ENCODE measurements at regions not wholly inside any gene's neighbourhood (a gene's known extent, or its start where the extent isn't known, plus 50 kb on each side); places are given as distances from the start of the nearest gene placed in this dataset.

GRCh38 chr12:47414511-47414910 lies 291.3 kb downstream of the RPAP3 start:
- no peak for TF ChIP-seq CTCF (IDR thresholded peaks at IDR 0.05)
- no peak for TF ChIP-seq POLR2A (IDR thresholded peaks at IDR 0.05)
